ENCODE measurements at regions not wholly inside any gene's neighbourhood (a gene's known extent, or its start where the extent isn't known, plus 50 kb on each side); places are given as distances from the start of the nearest gene placed in this dataset.

DNA sequence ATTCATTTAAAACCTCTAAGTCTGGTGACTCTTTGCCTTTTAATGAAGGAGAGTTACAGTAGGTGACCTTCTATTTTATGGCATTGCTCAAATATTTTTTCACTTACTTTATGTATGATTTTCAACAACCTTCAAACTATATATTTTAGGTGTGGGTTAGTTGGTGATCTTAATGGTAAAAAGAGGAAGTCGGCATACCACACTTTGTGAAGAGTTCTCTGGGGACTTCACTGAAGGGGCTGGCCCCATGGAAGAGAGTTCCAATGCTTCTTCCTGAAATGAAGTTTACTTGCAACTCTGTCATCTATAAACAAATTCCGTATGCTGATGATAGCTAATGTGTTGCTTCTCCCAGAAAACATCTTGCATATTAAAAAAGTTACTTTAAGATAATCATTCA lies 647.0 kb upstream of the SGO1 start (continued):
- TF ChIP-seq, protein P1, sequence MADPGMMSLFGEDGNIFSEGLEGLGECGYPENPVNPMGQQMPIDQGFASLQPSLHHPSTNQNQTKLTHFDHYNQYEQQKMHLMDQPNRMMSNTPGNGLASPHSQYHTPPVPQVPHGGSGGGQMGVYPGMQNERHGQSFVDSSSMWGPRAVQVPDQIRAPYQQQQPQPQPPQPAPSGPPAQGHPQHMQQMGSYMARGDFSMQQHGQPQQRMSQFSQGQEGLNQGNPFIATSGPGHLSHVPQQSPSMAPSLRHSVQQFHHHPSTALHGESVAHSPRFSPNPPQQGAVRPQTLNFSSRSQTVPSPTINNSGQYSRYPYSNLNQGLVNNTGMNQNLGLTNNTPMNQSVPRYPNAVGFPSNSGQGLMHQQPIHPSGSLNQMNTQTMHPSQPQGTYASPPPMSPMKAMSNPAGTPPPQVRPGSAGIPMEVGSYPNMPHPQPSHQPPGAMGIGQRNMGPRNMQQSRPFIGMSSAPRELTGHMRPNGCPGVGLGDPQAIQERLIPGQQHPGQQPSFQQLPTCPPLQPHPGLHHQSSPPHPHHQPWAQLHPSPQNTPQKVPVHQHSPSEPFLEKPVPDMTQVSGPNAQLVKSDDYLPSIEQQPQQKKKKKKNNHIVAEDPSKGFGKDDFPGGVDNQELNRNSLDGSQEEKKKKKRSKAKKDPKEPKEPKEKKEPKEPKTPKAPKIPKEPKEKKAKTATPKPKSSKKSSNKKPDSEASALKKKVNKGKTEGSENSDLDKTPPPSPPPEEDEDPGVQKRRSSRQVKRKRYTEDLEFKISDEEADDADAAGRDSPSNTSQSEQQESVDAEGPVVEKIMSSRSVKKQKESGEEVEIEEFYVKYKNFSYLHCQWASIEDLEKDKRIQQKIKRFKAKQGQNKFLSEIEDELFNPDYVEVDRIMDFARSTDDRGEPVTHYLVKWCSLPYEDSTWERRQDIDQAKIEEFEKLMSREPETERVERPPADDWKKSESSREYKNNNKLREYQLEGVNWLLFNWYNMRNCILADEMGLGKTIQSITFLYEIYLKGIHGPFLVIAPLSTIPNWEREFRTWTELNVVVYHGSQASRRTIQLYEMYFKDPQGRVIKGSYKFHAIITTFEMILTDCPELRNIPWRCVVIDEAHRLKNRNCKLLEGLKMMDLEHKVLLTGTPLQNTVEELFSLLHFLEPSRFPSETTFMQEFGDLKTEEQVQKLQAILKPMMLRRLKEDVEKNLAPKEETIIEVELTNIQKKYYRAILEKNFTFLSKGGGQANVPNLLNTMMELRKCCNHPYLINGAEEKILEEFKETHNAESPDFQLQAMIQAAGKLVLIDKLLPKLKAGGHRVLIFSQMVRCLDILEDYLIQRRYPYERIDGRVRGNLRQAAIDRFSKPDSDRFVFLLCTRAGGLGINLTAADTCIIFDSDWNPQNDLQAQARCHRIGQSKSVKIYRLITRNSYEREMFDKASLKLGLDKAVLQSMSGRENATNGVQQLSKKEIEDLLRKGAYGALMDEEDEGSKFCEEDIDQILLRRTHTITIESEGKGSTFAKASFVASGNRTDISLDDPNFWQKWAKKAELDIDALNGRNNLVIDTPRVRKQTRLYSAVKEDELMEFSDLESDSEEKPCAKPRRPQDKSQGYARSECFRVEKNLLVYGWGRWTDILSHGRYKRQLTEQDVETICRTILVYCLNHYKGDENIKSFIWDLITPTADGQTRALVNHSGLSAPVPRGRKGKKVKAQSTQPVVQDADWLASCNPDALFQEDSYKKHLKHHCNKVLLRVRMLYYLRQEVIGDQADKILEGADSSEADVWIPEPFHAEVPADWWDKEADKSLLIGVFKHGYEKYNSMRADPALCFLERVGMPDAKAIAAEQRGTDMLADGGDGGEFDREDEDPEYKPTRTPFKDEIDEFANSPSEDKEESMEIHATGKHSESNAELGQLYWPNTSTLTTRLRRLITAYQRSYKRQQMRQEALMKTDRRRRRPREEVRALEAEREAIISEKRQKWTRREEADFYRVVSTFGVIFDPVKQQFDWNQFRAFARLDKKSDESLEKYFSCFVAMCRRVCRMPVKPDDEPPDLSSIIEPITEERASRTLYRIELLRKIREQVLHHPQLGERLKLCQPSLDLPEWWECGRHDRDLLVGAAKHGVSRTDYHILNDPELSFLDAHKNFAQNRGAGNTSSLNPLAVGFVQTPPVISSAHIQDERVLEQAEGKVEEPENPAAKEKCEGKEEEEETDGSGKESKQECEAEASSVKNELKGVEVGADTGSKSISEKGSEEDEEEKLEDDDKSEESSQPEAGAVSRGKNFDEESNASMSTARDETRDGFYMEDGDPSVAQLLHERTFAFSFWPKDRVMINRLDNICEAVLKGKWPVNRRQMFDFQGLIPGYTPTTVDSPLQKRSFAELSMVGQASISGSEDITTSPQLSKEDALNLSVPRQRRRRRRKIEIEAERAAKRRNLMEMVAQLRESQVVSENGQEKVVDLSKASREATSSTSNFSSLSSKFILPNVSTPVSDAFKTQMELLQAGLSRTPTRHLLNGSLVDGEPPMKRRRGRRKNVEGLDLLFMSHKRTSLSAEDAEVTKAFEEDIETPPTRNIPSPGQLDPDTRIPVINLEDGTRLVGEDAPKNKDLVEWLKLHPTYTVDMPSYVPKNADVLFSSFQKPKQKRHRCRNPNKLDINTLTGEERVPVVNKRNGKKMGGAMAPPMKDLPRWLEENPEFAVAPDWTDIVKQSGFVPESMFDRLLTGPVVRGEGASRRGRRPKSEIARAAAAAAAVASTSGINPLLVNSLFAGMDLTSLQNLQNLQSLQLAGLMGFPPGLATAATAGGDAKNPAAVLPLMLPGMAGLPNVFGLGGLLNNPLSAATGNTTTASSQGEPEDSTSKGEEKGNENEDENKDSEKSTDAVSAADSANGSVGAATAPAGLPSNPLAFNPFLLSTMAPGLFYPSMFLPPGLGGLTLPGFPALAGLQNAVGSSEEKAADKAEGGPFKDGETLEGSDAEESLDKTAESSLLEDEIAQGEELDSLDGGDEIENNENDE (IDR thresholded peaks at IDR 0.05; ENCODE audit: insufficient replicate concordance, low read length) = no peak
- TF ChIP-seq PHF8 (conservative IDR thresholded peaks at IDR 0.05; ENCODE audit: low read depth, low read length) (no peak), KDM4A (IDR thresholded peaks at IDR 0.05; ENCODE audit: low read depth, low read length, severe bottlenecking) (no peak), EP300 (IDR thresholded peaks at IDR 0.05; ENCODE audit: borderline replicate concordance in 1 of 2, low read depth in 2 of 2, low read length in 2 of 2) (no peak), KDM1A (IDR thresholded peaks at IDR 0.05; ENCODE audit: borderline replicate concordance, low read length) (no peak), ASH2L (IDR thresholded peaks at IDR 0.05; ENCODE audit: low read length) (no peak), BCL11A (IDR thresholded peaks at IDR 0.05; ENCODE audit: low read depth in 2 of 2, low read length in 2 of 2) (no peak), CHD1 (IDR thresholded peaks at IDR 0.05; ENCODE audit: low read depth, low read length) (no peak), ZNF274 (IDR thresholded peaks at IDR 0.05; ENCODE audit: borderline replicate concordance, extremely low read depth, low read length) (no peak), KDM5A (IDR thresholded peaks at IDR 0.05; ENCODE audit: low read length) (no peak)
- TF ChIP-seq, protein P2, sequence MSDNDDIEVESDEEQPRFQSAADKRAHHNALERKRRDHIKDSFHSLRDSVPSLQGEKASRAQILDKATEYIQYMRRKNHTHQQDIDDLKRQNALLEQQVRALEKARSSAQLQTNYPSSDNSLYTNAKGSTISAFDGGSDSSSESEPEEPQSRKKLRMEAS (IDR thresholded peaks at IDR 0.05) = no peak
